ENCODE measurements at regions not wholly inside any gene's neighbourhood (a gene's known extent, or its start where the extent isn't known, plus 50 kb on each side); places are given as distances from the start of the nearest gene placed in this dataset.

- peaks cover 3% of the 10 kb centered on the region for H3K36me3 Mint-ChIP-seq
- no peak overlapping the region for H3K27ac Mint-ChIP-seq
- no peaks in the 10 kb centered on the region for H3K27me3 Mint-ChIP-seq
- no peak overlapping the region for H3K4me3 Mint-ChIP-seq
- H3K4me1 Mint-ChIP-seq, result no peaks in the 10 kb centered on the region
- H3K9me3 Mint-ChIP-seq, result peaks cover 4% of the 10 kb centered on the region
Measured at GRCh38 chr12:67415473-67415872, 146.3 kb downstream of the CAND1 start.

- Mint-ChIP-seq H3K27me3 (no peaks in the 10 kb centered on the region), H3K9me3 (no peaks in the 10 kb centered on the region), H3K36me3 (no peaks in the 10 kb centered on the region), H3K4me3 (no peak overlapping the region), H3K27ac (no peak overlapping the region), H3K4me1 (no peaks in the 10 kb centered on the region)
Measured at GRCh38 chr12:67419810-67420209, 150.7 kb downstream of the CAND1 start.

GRCh38 chr12:67420506-67420905, 151.3 kb downstream of the CAND1 start:
- Mint-ChIP-seq H3K36me3 (no peaks in the 10 kb centered on the region), H3K4me3 (no peak overlapping the region), H3K9me3 (no peaks in the 10 kb centered on the region), H3K27me3 (no peaks in the 10 kb centered on the region), H3K27ac (no peak overlapping the region), H3K4me1 (no peaks in the 10 kb centered on the region)

GRCh38 chr12:67422081-67422480, 152.9 kb downstream of the CAND1 start:
- Mint-ChIP-seq H3K36me3 (no peaks in the 10 kb centered on the region), H3K4me3 (no peak overlapping the region), H3K27ac (no peak overlapping the region), H3K27me3 (no peaks in the 10 kb centered on the region), H3K9me3 (no peaks in the 10 kb centered on the region), H3K4me1 (peaks cover 13% of the 10 kb centered on the region)

- Mint-ChIP-seq H3K4me1 (peaks cover 13% of the 10 kb centered on the region), H3K36me3 (no peaks in the 10 kb centered on the region), H3K9me3 (no peaks in the 10 kb centered on the region), H3K27ac (no peak overlapping the region), H3K27me3 (no peaks in the 10 kb centered on the region), H3K4me3 (no peak overlapping the region)
Measured at GRCh38 chr12:67424784-67425183, 155.6 kb downstream of the CAND1 start.

- Mint-ChIP-seq H3K9me3 (no peaks in the 10 kb centered on the region), H3K4me3 (no peak overlapping the region), H3K27ac (no peak overlapping the region), H3K27me3 (no peaks in the 10 kb centered on the region), H3K4me1 (peaks cover 13% of the 10 kb centered on the region), H3K36me3 (no peaks in the 10 kb centered on the region)
Measured at GRCh38 chr12:67425394-67425793, 156.2 kb downstream of the CAND1 start.

- Mint-ChIP-seq H3K9me3 (no peaks in the 10 kb centered on the region), H3K4me1 (peaks cover 13% of the 10 kb centered on the region), H3K4me3 (no peak overlapping the region), H3K27ac (no peak overlapping the region), H3K36me3 (no peaks in the 10 kb centered on the region), H3K27me3 (no peaks in the 10 kb centered on the region)
Measured at GRCh38 chr12:67426067-67426466, 156.9 kb downstream of the CAND1 start.

GRCh38 chr12:67427336-67427735, 158.2 kb downstream of the CAND1 start:
- H3K9me3 Mint-ChIP-seq, result no peaks in the 10 kb centered on the region

GRCh38 chr12:67428431-67428830, 159.3 kb downstream of the CAND1 start:
- Mint-ChIP-seq H3K9me3 (no peaks in the 10 kb centered on the region), H3K4me1 (peaks cover 13% of the 10 kb centered on the region)

More at GRCh38 chr12:67427336-67427735, 158.2 kb downstream of the CAND1 start:
- Mint-ChIP-seq H3K27ac (no peak overlapping the region), H3K27me3 (no peaks in the 10 kb centered on the region), H3K4me3 (no peak overlapping the region), H3K4me1 (peaks cover 13% of the 10 kb centered on the region), H3K36me3 (no peaks in the 10 kb centered on the region)

GRCh38 chr12:67430708-67431335, 161.7 kb downstream of the CAND1 start:
- Mint-ChIP-seq H3K4me1 (peaks cover 18% of the 10 kb centered on the region), H3K9me3 (no peaks in the 10 kb centered on the region), H3K4me3 (no peak overlapping the region), H3K27ac (no peak overlapping the region), H3K27me3 (no peaks in the 10 kb centered on the region), H3K36me3 (no peaks in the 10 kb centered on the region)

More at GRCh38 chr12:67428431-67428830, 159.3 kb downstream of the CAND1 start:
- Mint-ChIP-seq H3K27ac (no peak overlapping the region), H3K4me3 (no peak overlapping the region), H3K36me3 (no peaks in the 10 kb centered on the region), H3K27me3 (no peaks in the 10 kb centered on the region)

- no peaks in the 10 kb centered on the region for H3K36me3 Mint-ChIP-seq
- peaks cover 12% of the 10 kb centered on the region for H3K4me1 Mint-ChIP-seq
- no peaks in the 10 kb centered on the region for H3K27me3 Mint-ChIP-seq
- no peak overlapping the region for H3K4me3 Mint-ChIP-seq
- H3K9me3 Mint-ChIP-seq, result no peaks in the 10 kb centered on the region
- H3K27ac Mint-ChIP-seq, result no peak overlapping the region
Measured at GRCh38 chr12:67431411-67432020, 162.4 kb downstream of the CAND1 start.

GRCh38 chr12:67433385-67434175, 164.4 kb downstream of the CAND1 start:
- Mint-ChIP-seq H3K36me3 (no peaks in the 10 kb centered on the region), H3K4me3 (no peak overlapping the region), H3K9me3 (no peaks in the 10 kb centered on the region), H3K27me3 (no peaks in the 10 kb centered on the region), H3K4me1 (peaks cover 19% of the 10 kb centered on the region), H3K27ac (no peak overlapping the region)

- no peak overlapping the region for H3K27ac Mint-ChIP-seq
- H3K4me3 Mint-ChIP-seq, result no peak overlapping the region
- H3K9me3 Mint-ChIP-seq, result peaks cover 8% of the 10 kb centered on the region
- H3K27me3 Mint-ChIP-seq, result no peaks in the 10 kb centered on the region
- H3K4me1 Mint-ChIP-seq, result peaks cover 19% of the 10 kb centered on the region
- H3K36me3 Mint-ChIP-seq, result peaks cover 1% of the 10 kb centered on the region
Measured at GRCh38 chr12:67434671-67435370, 165.7 kb downstream of the CAND1 start.

- Mint-ChIP-seq H3K9me3 (peaks cover 8% of the 10 kb centered on the region), H3K4me3 (no peak overlapping the region), H3K27me3 (no peaks in the 10 kb centered on the region), H3K27ac (no peak overlapping the region), H3K4me1 (peaks cover 20% of the 10 kb centered on the region), H3K36me3 (peaks cover 1% of the 10 kb centered on the region)
Measured at GRCh38 chr12:67436230-67436629, 167.1 kb downstream of the CAND1 start.

GRCh38 chr12:67437011-67437410, 167.9 kb downstream of the CAND1 start:
- Mint-ChIP-seq H3K4me1 (peaks cover 28% of the 10 kb centered on the region), H3K27me3 (no peaks in the 10 kb centered on the region), H3K27ac (no peak overlapping the region), H3K4me3 (no peak overlapping the region), H3K36me3 (peaks cover 1% of the 10 kb centered on the region), H3K9me3 (peaks cover 8% of the 10 kb centered on the region)

All from activated naive CD4-positive, alpha-beta T cell treated with anti-CD3 and anti-CD28 coated beads, Interleukin-2, amount 50 U/mL, for 24 hours (primary cell).